ENCODE measurements at regions not wholly inside any gene's neighbourhood (a gene's known extent, or its start where the extent isn't known, plus 50 kb on each side); places are given as distances from the start of the nearest gene placed in this dataset.

- no peak for TF ChIP-seq CTCF (conservative IDR thresholded peaks at IDR 0.05; ENCODE audit: low read depth, low read length)
- no peak overlapping the region for H3K4me3 ChIP-seq (ENCODE audit: low read length)
- no peak for DNase-seq (ENCODE audit: low read depth)
These were observed 1951.8 kb upstream of the ADGRL3 start for GRCh38 chr4:59248313-59248712.

DNA sequence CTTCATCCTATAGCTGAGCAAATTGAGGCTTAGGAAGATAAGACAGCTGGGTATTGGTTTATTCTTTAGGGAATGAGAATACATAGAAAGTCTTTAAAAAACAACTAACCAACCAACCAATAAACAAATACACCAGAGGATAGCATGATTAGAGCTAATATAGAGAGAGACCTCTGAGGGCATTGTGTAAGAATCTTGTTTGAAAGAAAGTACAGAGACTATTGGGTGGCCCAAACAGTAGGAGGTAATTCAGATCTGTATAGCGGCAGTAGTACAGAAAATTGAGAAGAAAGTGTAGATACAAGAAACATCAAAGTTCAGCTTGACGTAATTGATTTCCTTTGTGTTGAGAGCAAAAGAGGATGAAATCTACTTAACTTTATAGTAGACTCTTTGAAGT is 1951.0 kb upstream of the ADGRL3 start:
- DNase-seq (ENCODE audit: low read depth) = no peak
- no peak overlapping the region for H3K4me3 ChIP-seq (ENCODE audit: low read length)
- no peak for TF ChIP-seq CTCF (conservative IDR thresholded peaks at IDR 0.05; ENCODE audit: low read depth, low read length)

- no peak for TF ChIP-seq CTCF (conservative IDR thresholded peaks at IDR 0.05; ENCODE audit: low read depth, low read length)
- no peak for DNase-seq (ENCODE audit: low read depth)
- no peak overlapping the region for H3K4me3 ChIP-seq (ENCODE audit: low read length)
These were observed 1942.1 kb upstream of the ADGRL3 start for GRCh38 chr4:59258002-59258401.

DNA sequence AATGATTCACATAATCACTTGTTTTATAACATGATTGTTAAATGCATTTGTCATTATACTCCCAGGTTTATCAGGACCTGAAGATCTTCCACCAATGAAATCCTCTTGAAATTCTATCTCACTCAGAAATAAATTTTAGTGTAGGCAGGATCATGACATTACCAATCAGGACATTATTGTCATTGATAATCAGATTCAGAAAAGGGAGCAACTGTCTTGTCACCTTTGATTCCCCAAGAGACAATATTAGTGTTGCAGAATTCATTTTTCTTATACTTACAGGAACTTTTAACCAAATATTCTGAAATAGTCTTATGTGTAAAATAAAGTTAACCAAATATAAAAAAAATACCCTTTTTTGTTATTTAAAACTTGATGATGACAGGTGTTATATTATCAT is 1892.5 kb upstream of the ADGRL3 start:
- no peak overlapping the region for H3K4me3 ChIP-seq (ENCODE audit: low read length)
- no peak for TF ChIP-seq CTCF (conservative IDR thresholded peaks at IDR 0.05; ENCODE audit: low read depth, low read length)
- DNase-seq (ENCODE audit: low read depth) = no peak

DNA sequence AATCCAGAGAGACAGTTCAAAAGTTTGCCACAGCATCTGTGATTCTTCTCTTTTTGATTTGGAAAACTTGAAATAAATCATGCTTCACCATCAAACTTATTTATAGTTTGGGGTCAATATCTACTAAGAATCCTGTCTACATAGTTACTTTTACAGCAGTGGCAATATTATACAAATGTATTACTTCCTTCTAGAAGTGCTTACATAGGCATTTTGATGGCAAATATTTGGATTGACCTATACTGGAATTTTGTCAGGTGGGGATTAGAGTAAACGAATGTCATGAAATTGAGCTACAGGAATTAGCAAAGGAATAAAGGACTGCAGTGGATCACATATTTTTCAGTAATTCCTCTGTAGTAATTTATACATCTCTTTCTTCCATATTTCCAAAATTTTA is 1885.5 kb upstream of the ADGRL3 start:
- no peak for DNase-seq (ENCODE audit: low read depth)
- no peak for TF ChIP-seq CTCF (conservative IDR thresholded peaks at IDR 0.05; ENCODE audit: low read depth, low read length)
- no peak overlapping the region for H3K4me3 ChIP-seq (ENCODE audit: low read length)

DNA sequence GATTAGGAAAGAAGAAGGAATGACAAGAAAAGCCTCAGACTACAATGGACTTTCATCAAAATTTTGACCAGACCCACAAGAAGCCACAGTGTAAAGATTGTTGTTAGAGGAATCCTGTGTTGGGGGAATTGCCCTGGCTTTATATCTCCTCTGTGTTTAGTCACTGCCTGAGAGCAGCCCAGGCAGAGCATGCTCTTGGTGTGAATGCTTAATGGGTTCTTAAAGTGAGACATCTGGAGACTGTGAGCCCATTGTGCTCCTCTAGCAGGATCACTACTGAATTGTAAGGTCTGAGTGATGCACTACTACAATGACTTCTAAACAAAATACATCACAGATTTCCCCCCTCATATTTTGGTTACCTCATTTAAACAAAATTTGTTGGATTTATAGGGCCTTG is 1860.5 kb upstream of the ADGRL3 start:
- no peak for TF ChIP-seq CTCF (conservative IDR thresholded peaks at IDR 0.05; ENCODE audit: low read depth, low read length)
- no peak for DNase-seq (ENCODE audit: low read depth)
- no peak overlapping the region for H3K4me3 ChIP-seq (ENCODE audit: low read length)

DNA sequence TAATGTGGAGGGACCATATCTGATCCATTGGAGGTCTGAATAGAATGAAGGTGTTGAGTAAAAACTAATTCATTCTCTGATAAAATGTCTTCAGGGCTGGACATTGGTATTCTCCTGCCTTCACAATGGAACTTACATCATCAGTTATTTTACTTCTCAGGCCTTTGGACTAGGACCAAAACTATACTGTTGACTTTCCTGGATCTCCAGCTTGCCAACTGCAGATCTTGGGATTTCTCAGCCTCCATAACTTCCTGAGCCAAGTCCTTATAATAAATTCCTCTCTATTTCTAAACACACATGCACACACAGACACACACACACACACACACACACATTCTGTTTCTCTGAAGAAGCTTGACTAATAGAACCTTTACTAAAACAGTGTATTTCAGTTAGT is 1858.6 kb upstream of the ADGRL3 start:
- TF ChIP-seq CTCF (conservative IDR thresholded peaks at IDR 0.05; ENCODE audit: low read depth, low read length) = no peak
- no peak overlapping the region for H3K4me3 ChIP-seq (ENCODE audit: low read length)

More for the DNA sequence above, 1858.6 kb upstream of the ADGRL3 start:
- DNase-seq (ENCODE audit: low read depth) = no peak

Measured in retinal pigment epithelial cell (primary cell).